ENCODE measurements at regions not wholly inside any gene's neighbourhood (a gene's known extent, or its start where the extent isn't known, plus 50 kb on each side); places are given as distances from the start of the nearest gene placed in this dataset.

DNA sequence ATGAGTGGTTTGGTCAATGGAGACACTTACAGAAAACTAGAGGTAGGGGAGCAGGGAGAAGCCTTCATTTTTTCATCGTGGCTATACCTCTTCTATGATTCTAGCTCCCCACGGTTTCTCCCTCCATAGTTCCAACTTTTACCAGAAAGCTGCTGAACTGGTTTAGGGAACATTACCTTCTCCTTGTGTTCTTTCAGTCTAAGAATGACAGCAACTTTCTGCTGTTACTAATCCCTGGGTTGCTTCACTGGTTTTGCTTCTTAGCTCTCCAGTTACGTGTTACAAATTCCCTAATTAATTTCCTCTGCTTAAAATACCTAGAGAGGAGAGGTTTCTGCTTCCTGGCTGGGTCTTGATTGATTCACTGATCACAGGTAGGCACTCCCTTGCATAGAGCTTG is 499.9 kb downstream of the SLC4A3 start:
- no peak for DNase-seq

DNA sequence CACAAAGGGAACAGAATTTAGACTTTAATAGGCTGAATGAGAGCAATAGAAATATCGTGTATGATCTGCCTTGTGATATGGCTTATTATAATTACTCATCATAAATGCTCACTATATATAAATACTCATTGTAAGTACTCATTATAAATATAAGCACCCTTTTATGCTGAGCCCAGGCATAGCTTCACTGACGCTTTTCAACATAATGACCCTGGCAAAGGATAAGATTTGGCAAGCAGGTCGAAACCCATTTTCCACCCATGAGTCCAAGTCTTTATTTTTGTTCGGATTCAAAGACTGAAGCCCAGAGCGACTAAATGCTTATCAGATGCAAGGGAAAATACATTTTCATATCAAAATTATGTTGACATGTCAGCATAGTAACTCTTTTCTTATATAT is 500.4 kb downstream of the SLC4A3 start:
- no peak for DNase-seq

DNA sequence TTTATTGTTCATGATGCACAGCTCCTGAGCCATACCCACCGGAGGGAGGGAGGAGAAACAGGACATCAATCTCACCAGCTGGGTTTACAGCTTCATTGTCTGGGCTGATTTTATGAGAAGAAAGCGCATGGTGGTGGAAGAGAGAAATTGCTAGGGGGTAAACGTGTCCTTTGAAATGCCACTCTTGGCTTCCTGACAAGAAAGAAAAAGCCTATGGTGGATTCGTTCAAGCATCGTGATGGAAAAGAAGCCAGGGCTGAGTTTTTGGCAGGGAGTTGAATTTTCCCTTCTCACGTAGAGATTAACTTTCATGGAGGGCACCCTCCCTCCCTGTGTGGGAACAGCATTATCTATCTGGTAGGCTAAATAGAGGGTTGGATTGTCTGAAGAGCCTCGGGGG is 502.0 kb downstream of the SLC4A3 start:
- DNase-seq = no peak

DNA sequence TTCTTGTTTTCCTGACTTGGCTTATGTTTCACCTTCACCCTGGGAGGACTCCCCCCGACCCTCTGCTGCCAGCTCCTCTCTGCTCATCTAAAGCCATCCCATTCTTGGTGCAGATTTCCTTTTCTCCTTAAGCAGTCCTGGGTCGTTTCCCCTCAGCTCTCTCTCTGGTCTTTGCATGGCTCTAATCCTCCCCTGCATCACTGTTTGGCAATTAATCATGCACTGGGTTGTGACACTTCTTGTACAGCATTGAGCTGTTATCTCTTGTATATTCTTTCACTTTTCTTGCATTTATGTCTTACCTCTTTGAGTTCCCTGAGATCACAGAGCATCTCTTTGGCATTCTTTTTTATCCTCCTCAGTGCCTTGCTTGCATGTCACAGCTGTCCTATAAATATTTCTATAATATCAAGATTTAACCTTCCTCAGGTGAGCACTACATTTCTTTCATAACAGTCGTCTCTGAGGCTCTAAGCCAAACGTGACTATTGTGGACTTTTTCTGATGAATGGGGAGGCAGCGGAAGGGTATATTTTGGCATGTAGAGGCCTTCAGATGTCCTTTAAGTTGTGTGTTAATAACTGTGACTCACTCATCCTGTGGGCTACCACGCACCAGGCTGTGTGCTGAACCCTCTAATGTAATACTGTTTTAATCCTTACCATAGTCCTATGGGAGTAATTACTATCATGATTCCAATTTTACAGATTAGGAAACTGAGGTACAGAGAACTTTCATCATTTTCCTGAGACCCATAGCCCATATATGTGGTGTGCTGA is 507.5 kb downstream of the SLC4A3 start:
- no peak for DNase-seq

DNA sequence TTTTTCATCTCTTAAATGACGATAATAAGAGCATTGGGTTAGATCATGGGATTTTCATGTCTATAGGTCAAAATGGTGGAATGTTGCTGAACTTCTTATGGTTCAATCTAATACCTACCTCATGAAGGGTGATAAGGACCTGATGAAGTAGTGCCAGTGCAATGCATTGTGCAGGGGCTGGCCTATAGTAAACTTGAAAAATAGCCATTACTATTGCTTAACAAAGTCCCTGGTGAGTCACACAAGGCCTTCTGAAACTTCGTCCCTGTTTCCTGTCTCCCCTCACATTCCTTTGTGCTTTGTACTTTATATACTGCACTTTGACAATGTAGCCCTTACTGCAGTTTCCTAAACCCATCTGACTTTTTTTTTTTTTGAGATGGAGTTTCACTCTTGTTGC is 515.9 kb downstream of the SLC4A3 start:
- no peak for DNase-seq

- DNase-seq = no peak
Observed at GRCh38 chr2:220144411-220144810, 517.0 kb downstream of the SLC4A3 start.

DNA sequence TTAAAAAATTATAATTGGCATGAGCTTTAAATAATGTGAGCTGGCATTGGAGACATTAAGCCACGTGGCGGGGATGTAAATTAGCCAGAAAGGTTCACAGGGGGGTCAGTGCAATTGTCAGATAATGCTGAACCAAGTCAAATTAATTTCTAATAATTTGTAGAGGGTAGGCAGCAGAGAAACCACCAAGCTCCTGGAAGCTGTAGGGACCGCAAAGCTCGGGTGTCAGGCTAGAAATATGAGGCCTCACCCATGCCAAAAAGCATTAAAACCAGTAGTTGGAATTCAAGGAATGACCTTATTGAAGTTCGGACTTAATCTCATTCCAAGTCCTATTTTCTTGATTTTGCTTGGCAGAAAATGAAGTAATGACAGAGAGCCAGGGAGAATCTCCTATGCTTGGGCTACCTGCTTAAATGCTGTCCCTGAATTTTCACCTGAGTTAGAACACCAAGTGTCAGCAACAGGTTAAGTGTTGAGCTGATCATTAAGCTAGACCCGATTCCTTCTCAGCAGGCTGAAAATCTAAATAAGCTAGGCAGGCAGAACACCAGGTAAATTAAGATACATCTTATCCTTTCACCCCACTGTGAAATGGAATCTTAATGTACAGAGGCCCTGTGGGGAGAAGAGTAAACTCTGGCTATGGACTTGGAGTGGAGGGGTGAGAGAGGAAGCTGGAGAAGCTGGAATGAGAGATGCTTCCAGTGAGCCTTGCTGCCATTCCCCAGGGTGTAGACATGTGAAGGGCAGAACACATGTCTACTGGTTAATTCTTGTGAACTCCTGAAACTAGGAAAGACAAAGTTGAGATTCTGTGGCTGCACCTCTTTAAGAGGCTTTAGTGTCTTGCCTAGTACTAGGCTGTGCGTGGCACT is 520.0 kb downstream of the SLC4A3 start:
- no peak for DNase-seq

- DNase-seq = no peak
Observed at GRCh38 chr2:220148471-220149248, 521.2 kb downstream of the SLC4A3 start.

DNA sequence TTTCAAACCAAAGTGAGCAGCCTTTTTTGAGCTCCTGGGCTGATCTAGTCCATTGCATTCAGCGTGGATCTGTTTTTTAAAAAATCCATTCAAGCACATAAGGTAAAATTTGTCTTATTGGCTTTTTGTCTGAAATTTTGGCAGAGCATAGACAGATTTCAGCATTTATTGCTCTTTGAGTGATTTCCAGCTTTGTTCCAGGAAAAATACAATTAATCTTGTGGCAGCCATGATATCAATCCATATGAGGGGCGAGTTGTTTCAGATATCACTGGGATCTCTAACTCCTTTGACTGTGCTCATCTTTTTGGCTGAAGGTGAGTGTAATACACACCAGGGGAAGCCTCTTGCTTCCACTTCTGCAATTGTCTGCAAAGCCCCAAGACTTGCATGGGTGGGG is 523.9 kb downstream of the SLC4A3 start:
- DNase-seq = no peak

DNA sequence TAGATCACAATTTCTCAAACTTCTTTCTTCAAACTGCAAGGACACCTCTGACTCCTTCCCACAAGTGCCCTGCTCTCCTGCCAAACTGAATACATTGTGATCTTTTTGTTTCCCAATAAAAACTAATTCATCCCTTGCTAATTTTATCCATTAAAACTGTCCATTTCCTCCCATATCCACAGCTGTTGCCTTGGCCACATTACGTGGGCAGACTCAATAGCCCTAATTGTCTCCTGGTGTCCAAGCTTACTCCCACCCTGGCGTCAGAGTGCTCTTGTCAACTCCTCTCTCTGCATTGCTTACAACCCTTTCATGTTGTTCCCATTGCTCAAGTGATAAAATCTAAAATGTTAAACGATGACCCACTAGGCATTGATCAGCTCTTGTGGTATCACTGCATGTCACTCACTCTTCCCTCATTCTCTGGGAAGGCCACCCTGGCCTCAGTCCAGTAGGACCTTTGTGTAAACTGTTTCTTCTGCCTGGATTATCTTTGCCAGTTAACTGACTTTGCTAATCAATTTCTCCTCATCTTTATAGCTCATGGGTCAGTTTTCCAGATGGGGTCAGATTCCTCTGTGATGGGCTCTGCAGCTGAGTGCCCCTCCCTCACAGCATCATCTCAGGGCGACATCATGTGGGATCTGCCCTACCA is 525.0 kb downstream of the SLC4A3 start:
- no peak for DNase-seq

- no peak for DNase-seq
Observed at GRCh38 chr2:220153118-220153517, 525.7 kb downstream of the SLC4A3 start.

GRCh38 chr2:220154304-220154703 is 526.9 kb downstream of the SLC4A3 start:
- no peak for DNase-seq

GRCh38 chr2:220157312-220157711 is 529.9 kb downstream of the SLC4A3 start:
- DNase-seq = no peak

DNA sequence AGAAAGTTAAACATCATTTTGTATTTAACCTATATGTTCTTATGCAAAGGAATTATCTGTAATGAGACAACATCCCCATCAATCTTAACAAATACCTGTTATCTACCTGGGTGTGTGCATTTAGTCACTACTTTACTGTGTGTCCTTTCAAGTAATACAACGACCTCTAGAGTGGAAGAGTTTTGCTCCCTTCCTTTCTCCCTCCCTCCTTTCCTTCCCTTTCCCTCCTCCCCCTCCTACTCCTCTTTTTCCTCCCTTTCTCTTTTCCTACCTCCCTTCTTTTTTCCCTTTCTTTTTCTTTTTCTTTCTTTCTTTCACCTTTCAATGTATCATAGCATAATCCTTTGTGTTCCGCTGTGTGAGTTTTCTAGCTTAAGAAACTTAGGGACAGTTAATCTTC is 532.3 kb downstream of the SLC4A3 start:
- DNase-seq = no peak

- no peak for DNase-seq
Observed at GRCh38 chr2:220162320-220162719, 534.9 kb downstream of the SLC4A3 start.

GRCh38 chr2:220163486-220163885 is 536.1 kb downstream of the SLC4A3 start:
- DNase-seq = no peak

DNA sequence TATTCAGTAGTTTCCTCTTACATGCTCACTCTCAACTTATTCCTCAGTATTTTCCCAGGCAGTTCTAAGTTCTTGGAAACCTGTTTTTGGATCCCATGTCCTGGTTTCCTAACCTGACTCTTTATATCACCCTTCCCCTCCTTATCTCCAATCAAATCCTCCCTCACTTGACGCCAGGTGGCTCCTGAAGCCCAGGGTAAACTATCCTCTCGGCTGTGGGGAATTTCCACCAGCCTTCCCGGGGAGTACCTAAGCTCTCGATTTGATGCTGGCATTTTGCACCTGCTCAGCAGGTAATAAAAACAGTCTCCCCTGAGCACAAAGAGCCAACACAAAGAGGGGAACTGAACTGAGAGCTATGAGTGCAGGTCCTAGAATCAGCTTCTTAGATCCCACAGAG is 538.0 kb downstream of the SLC4A3 start:
- DNase-seq = no peak

GRCh38 chr2:220166616-220167015 is 539.2 kb downstream of the SLC4A3 start:
- DNase-seq = no peak

GRCh38 chr2:220167956-220168355 is 540.5 kb downstream of the SLC4A3 start:
- no peak for DNase-seq

- DNase-seq = no peak
Observed at GRCh38 chr2:220168891-220169546, 541.6 kb downstream of the SLC4A3 start.

- DNase-seq = no peak
Observed at GRCh38 chr2:220174826-220175225, 547.4 kb downstream of the SLC4A3 start.

- no peak for DNase-seq
Observed at GRCh38 chr2:220175967-220176366, 548.5 kb downstream of the SLC4A3 start.

Data from suppressor macrophage (primary cell).